Activated CD4-positive, alpha-beta T cell treated with anti-CD3 and anti-CD28 coated beads, Interleukin-2, amount 10 ng/mL, durations not matched to agents 24 days and 14 days (primary cell): ENCODE measurements at regions not wholly inside any gene's neighbourhood (a gene's known extent, or its start where the extent isn't known, plus 50 kb on each side); places are given as distances from the start of the nearest gene placed in this dataset.

Experiments
- DNase-seq: peaks from one replicate; pipeline ENCODE4 v3.0.0; 2022
- H3K27ac Mint-ChIP-seq: one replicate; pipeline ENCODE4 v1.8.0; 2022; ENCODE audit warnings: mild to moderate bottlenecking, mixed read lengths
- H3K27me3 Mint-ChIP-seq: one replicate; pipeline ENCODE4 v1.8.0; 2022; ENCODE audit warnings: mixed read lengths
- H3K36me3 Mint-ChIP-seq: one replicate; pipeline ENCODE4 v1.8.0; 2022; ENCODE audit warnings: low read depth, mild to moderate bottlenecking, mixed read lengths
- H3K4me1 Mint-ChIP-seq: one replicate; pipeline ENCODE4 v1.8.0; 2021; ENCODE audit warnings: mixed read lengths
- H3K4me3 Mint-ChIP-seq: one replicate; pipeline ENCODE4 v1.8.0; 2022; ENCODE audit warnings: mild to moderate bottlenecking, moderate library complexity, mixed read lengths
- H3K9me3 Mint-ChIP-seq: one replicate; pipeline ENCODE4 v1.8.0; 2021; ENCODE audit warnings: mixed read lengths
- intact Hi-C: fragments of 100-400 bp; cut with micrococcal nuclease; formaldehyde crosslinking; loops from one replicate; pipeline ENCODE4 v1.15.1; 2023

DNA sequence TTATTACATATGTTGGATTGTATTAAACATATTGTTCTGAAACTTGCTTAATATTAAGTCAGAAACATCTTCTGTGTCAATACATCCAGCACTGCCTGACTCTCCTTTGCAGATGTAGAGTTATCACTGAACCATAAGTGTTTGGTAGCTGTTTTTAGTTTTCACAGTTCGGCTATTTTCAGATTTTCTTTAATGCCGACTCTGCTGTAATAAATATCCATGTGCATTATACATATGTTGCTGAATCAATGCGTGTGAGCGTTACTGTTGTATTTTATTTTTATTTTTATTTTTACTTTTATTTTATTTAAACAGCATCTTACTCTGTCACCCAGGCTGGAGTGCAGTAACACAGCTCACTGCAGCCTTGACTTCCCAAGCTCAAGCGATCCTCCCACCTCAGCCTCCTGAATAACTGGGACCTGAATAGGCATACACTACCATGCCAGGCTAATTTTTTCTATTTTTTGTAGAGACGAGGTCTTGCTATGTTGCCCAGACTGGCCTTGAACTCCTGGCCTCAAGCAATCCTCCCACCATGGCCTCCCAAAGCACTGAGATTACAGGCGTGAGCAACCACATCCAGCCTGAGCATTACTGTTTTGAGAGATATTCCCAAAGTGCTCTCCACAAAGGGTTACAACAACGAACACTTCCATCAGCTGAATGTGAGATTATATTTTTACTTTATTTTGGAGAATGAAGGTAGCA, 50.7 kb upstream of the NOCT start:
- intact Hi-C loops, result no loop called here
- Mint-ChIP-seq H3K36me3 (no peaks in the 10 kb centered on the region), H3K27ac (no peak overlapping the region)

DNA sequence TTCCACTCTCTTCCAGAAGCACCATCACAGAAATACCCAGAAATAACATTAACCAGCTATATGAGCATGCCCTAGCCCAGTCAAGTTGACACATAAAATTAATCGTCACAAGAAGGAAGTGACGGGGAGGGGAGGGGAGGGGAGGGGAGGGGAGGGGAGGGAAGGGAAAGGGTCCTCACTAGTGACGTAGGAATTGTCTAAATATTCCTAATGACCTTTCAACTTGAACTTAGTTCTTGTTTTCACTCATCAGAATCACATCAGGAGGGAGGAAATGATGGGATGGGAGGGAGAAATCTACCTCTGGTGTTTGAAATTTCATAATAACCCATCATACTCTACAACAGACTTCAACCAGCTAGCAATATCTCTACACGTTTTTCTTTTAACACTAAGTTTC, 52.2 kb upstream of the NOCT start:
- Mint-ChIP-seq H3K27ac (no peak overlapping the region), H3K4me3 (no peak overlapping the region), H3K4me1 (peaks cover 1% of the 10 kb centered on the region), H3K36me3 (no peaks in the 10 kb centered on the region), H3K9me3 (no peaks in the 10 kb centered on the region), H3K27me3 (no peaks in the 10 kb centered on the region)
- intact Hi-C loops, result no loop called here
- DNase-seq, result no peak

More for the DNA sequence above, 50.7 kb upstream of the NOCT start:
- Mint-ChIP-seq H3K4me1 (no peaks in the 10 kb centered on the region), H3K27me3 (no peaks in the 10 kb centered on the region), H3K4me3 (no peak overlapping the region), H3K9me3 (no peaks in the 10 kb centered on the region)
- DNase-seq, result no peak

DNA sequence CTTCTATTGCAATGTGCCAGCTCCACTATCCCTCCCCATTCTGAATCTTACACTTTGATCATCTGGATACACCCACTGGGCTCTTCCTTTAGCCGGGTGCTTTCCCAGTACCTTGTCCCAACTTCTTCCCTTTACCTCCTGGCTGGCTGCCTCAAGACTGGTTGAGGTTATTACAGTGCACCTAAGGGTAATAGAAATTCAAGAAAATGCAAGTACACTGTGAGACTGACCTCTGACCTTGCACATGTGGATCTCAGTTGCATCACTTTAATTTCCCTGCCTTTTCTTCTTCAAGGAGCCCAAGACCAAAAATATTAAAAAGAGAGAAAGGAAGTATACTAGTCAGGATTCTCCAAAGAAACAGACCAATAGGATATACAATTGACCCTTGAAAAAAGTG, 53.9 kb upstream of the NOCT start:
- DNase-seq, result no peak
- H3K27me3 Mint-ChIP-seq, result peaks cover 6% of the 10 kb centered on the region
- H3K36me3 Mint-ChIP-seq, result no peaks in the 10 kb centered on the region
- intact Hi-C loops, result no loop called here
- no peak overlapping the region for H3K4me3 Mint-ChIP-seq
- H3K9me3 Mint-ChIP-seq, result no peaks in the 10 kb centered on the region
- H3K4me1 Mint-ChIP-seq, result peaks cover 4% of the 10 kb centered on the region
- no peak overlapping the region for H3K27ac Mint-ChIP-seq

DNA sequence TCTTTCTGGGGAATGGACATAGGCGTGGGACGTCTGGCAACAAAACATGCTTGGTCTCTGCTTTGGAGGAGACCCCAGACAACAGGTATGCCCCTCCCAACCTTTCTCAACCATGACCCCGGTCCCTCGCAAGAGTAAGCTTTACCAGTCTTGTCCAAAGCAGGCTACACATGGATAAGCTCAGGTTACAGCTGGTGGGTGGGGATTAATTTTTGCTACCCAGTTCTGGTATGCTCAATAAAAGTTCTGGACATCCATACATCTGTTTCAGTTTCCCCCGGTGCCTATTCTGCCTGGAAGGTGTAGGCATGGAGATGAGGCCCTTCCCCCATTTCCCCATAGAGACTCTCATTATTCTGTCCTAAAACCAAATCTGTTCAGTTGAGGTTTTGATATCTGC, 54.5 kb upstream of the NOCT start:
- intact Hi-C loops, result no loop called here
- H3K27me3 Mint-ChIP-seq, result peaks cover 6% of the 10 kb centered on the region
- no peaks in the 10 kb centered on the region for H3K9me3 Mint-ChIP-seq
- DNase-seq, result no peak
- H3K4me3 Mint-ChIP-seq, result no peak overlapping the region
- no peaks in the 10 kb centered on the region for H3K36me3 Mint-ChIP-seq
- no peak overlapping the region for H3K27ac Mint-ChIP-seq
- H3K4me1 Mint-ChIP-seq, result peaks cover 4% of the 10 kb centered on the region

DNA sequence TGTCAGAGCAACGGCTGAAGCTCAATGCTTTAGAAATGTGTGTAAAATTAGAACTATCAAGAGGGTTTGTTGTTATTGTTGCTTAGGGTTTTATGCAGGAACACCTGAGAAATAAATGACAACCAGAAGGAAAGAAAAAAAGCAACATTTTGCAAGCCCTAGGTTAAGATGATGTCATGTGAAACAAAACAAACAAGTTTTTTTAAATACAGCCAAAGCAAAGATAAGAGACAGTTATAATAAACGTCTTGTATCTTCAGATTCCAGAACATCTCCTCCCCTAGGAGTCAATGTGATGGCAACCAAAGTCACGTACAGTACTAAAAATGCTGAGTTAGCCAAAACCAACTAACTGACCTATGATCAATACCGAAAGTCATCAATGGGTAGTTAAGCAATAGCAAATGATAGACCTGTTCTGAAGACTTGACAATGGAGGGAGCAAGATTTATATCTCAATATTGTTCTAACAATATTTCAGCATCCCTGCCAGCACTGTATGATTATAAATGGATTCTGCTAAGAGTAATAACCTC, 55.3 kb upstream of the NOCT start:
- Mint-ChIP-seq H3K9me3 (no peaks in the 10 kb centered on the region), H3K27ac (no peak overlapping the region), H3K4me1 (peaks cover 4% of the 10 kb centered on the region), H3K36me3 (no peaks in the 10 kb centered on the region), H3K4me3 (no peak overlapping the region), H3K27me3 (peaks cover 6% of the 10 kb centered on the region)
- no peak for DNase-seq
- intact Hi-C loops, result no loop called here

DNA sequence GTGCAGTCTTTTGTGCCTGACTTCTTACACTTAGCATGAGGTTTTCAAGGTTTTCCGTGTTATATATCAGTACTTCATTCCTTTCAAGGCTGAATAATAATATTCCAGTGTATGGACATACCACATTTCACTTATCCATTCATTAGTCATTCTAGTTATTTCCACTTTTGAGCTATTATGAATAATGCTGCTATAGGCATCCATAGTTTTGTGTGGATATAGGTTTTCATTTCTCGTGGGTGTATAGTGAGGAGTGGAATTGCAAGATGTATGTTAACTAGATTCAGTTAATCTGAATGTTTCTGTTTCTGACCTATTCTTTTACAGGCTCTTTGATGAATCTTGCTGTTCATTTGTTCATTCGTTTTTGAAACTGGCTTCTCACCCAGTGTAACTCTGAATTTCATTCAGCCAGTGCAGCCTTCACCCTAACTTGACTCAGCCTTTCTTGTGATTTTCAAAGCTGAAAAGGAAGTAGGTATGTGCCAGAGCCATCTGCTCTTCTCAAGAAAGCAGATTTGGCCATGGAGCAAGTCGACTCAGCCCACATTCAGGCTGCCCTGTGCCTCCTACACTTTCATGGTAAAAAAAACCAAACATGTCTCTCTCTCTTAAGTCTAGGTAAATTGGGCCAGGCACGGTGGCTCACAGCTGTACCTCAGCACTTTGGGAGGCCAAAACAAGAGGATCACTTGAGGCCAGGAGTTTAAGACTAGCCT, 56.3 kb upstream of the NOCT start:
- H3K9me3 Mint-ChIP-seq, result no peaks in the 10 kb centered on the region
- H3K4me3 Mint-ChIP-seq, result no peak overlapping the region
- H3K27ac Mint-ChIP-seq, result no peak overlapping the region
- intact Hi-C loops, result no loop called here
- no peak for DNase-seq
- no peaks in the 10 kb centered on the region for H3K36me3 Mint-ChIP-seq
- H3K27me3 Mint-ChIP-seq, result peaks cover 6% of the 10 kb centered on the region
- peaks cover 4% of the 10 kb centered on the region for H3K4me1 Mint-ChIP-seq

DNA sequence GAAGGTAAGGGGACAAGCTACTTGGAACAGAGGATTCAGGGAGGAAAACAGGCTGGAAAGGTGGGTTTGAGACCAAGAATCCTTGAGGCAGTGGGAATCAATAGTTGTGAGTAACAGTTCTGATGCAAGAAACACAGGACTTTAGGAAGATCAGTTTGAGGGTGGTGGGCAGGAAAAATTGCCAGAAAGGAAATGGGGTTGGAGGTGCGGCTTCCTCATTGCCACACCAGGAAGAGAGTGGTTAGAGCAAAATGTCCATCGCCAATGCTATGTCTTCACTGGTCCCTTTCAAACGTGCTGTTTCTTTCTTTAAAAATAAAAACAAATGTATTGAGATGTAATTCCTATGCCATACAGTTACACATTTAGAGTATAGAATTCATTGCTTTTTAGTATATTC, 57.1 kb upstream of the NOCT start:
- H3K27ac Mint-ChIP-seq, result no peak overlapping the region
- H3K4me3 Mint-ChIP-seq, result no peak overlapping the region
- H3K9me3 Mint-ChIP-seq, result no peaks in the 10 kb centered on the region
- no peak for DNase-seq
- H3K36me3 Mint-ChIP-seq, result no peaks in the 10 kb centered on the region
- intact Hi-C loops, result no loop called here
- H3K27me3 Mint-ChIP-seq, result peaks cover 6% of the 10 kb centered on the region
- peaks cover 4% of the 10 kb centered on the region for H3K4me1 Mint-ChIP-seq

DNA sequence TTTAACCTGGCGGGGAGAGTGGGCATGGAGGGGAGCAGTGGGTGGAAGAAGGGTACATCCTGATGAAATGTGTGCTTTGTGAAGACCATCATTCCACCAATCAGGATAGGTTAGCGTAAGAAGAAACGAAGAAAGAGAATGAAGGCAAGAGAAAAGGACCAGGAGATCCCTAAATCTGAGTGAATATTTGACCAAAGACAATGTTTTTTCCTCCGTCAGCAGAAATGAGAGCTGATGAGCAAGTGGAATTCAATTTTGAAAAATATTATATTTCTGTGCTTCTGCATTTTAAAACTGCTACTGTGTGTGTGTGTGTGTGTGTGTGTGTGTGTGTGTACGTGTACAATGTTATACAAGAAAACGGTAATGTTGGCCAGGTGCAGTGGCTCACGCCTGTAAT, 58.3 kb upstream of the NOCT start:
- DNase-seq, result no peak
- H3K27ac Mint-ChIP-seq, result no peak overlapping the region
- H3K36me3 Mint-ChIP-seq, result no peaks in the 10 kb centered on the region
- intact Hi-C loops, result no loop called here
- H3K27me3 Mint-ChIP-seq, result peaks cover 6% of the 10 kb centered on the region
- no peaks in the 10 kb centered on the region for H3K9me3 Mint-ChIP-seq
- no peak overlapping the region for H3K4me3 Mint-ChIP-seq
- peaks cover 4% of the 10 kb centered on the region for H3K4me1 Mint-ChIP-seq

DNA sequence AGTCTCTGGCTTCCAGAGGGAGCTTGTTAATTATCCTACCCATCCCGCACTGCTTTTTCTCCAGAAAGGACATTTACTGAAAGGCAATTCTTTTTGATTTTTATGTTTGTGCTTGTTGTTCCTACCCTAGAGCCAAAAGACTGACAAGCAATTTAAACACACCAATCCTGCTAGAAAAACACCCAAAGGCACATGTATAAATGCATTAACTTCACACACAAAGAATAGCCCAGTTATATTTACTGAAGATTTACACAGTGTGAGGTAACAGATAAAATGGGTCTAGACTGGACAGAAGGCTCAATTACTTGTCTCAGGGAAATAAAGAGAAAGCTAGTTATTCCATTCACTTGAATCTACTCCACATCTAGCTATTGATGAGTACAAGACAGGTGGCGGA, 61.2 kb upstream of the NOCT start:
- no peak for DNase-seq
- H3K27me3 Mint-ChIP-seq, result peaks cover 6% of the 10 kb centered on the region
- H3K9me3 Mint-ChIP-seq, result no peaks in the 10 kb centered on the region
- no peak overlapping the region for H3K27ac Mint-ChIP-seq
- peaks cover 4% of the 10 kb centered on the region for H3K4me1 Mint-ChIP-seq
- no peak overlapping the region for H3K4me3 Mint-ChIP-seq
- no peaks in the 10 kb centered on the region for H3K36me3 Mint-ChIP-seq
- intact Hi-C loops, result no loop called here

DNA sequence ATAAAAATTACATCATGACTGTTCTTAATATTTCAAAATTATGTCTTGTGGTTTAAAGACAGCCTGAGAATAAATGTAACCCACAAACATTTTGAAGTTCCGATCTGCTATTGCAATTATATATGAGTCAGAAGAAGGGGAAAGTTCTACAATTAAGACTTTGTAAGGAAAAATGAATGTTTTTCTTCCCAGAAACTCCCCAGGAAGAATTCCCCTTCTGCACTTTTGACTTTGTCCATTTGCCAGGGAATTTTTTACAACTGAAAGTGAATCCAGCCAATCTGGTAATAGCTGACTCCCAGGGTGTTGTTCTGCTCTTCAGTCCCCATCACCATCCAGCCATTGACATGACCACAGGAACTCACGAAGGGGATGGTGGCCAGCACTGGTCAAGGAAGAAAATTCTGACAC, 61.6 kb upstream of the NOCT start:
- Mint-ChIP-seq H3K27ac (no peak overlapping the region), H3K27me3 (peaks cover 6% of the 10 kb centered on the region)
- intact Hi-C loops, result no loop called here

DNA sequence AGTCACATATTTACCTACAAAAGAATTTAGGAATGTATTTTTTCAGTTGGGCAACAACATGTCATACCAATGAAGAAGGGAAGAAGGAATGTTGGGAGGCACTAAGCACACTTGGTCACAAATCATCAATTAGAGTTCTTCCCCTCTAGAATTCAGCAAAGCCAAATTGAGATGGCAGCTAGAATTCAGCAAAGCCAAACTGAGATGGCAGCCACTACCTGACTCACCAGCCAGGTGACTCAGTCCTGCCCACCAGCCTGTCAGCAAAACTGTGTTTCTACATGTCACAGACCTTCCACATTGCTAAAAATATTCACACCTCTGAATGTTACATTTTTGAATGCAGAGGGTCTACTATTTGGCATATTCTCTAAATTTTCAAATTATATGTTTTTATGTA, 63.2 kb upstream of the NOCT start:
- Mint-ChIP-seq H3K27me3 (peaks cover 4% of the 10 kb centered on the region), H3K27ac (no peak overlapping the region), H3K36me3 (no peaks in the 10 kb centered on the region), H3K9me3 (no peaks in the 10 kb centered on the region), H3K4me1 (no peaks in the 10 kb centered on the region), H3K4me3 (no peak overlapping the region)
- intact Hi-C loops, result no loop called here
- DNase-seq, result no peak

More for the DNA sequence above, 61.6 kb upstream of the NOCT start:
- Mint-ChIP-seq H3K36me3 (no peaks in the 10 kb centered on the region), H3K4me1 (peaks cover 4% of the 10 kb centered on the region), H3K9me3 (no peaks in the 10 kb centered on the region), H3K4me3 (no peak overlapping the region)
- DNase-seq, result no peak

DNA sequence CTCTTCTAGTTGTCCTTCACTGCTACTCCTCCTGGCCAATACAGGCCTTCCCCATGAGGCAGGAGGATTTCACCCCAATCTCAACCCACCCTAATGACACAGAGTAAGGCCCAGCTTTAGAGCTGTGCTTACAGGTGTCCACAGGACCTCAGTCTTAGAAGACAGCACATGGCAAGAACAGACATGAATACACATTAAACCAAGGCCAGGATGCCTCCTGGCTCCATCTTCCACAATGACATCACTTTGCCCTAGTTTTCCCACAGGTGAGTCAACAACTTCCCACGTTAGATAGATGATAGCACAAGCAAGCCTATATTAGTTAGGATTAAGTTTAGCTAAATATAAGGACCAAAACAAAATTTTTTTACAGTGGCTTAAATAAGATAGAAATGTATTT, 63.8 kb upstream of the NOCT start:
- no peaks in the 10 kb centered on the region for H3K4me1 Mint-ChIP-seq
- H3K27me3 Mint-ChIP-seq, result no peaks in the 10 kb centered on the region

DNA sequence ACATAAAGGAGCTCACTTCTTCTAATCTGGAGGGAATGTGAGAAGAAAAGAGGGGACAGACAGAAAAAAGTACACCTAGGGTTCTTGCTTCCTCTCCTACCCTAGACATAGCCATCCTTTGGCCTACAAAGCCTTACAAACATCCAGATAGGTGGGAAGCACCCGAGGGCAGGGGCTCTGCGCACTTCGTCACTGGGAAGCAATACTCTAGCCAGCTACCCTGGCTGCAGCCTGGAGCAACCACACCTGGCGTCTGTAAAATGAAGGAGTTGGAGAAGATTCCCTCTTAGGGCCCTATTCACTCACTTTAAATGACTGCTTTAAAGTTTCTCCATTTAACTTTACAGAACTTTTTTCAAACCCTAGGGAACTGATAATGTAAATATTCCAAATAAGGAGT, 65.7 kb upstream of the NOCT start:
- no peaks in the 10 kb centered on the region for H3K36me3 Mint-ChIP-seq
- H3K27ac Mint-ChIP-seq, result no peak overlapping the region
- DNase-seq, result no peak
- intact Hi-C loops, result no loop called here
- H3K4me1 Mint-ChIP-seq, result no peaks in the 10 kb centered on the region
- H3K9me3 Mint-ChIP-seq, result no peaks in the 10 kb centered on the region
- H3K27me3 Mint-ChIP-seq, result no peaks in the 10 kb centered on the region
- no peak overlapping the region for H3K4me3 Mint-ChIP-seq

More for the DNA sequence above, 63.8 kb upstream of the NOCT start:
- no peak for DNase-seq
- H3K4me3 Mint-ChIP-seq, result no peak overlapping the region
- intact Hi-C loops, result no loop called here
- H3K27ac Mint-ChIP-seq, result no peak overlapping the region
- H3K9me3 Mint-ChIP-seq, result no peaks in the 10 kb centered on the region
- H3K36me3 Mint-ChIP-seq, result no peaks in the 10 kb centered on the region

DNA sequence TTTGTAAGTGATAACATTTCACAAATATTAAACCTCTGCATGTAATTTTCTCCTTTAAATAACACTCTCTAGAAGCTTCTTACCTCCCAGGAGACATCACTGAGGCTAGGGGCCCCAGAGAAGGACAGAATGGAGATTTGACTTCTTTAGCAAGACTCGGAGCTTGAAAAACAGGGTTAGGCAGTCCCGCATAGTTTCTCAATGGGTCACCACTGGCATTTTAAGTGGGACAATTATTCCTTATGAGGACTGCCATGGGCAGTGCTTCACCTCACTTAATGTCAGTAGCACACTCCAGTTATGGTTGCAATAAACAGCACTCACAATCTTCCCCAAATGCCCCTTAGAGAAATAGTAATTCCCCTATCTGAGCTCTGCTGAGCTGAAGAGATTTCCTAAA, 66.7 kb upstream of the NOCT start:
- Mint-ChIP-seq H3K27me3 (no peaks in the 10 kb centered on the region), H3K4me1 (no peaks in the 10 kb centered on the region), H3K27ac (no peak overlapping the region), H3K4me3 (no peak overlapping the region), H3K36me3 (no peaks in the 10 kb centered on the region), H3K9me3 (no peaks in the 10 kb centered on the region)
- no peak for DNase-seq
- intact Hi-C loops, result no loop called here
